Left renal pelvis (tissue), 4 donors: ENCODE measurements at regions not wholly inside any gene's neighbourhood (a gene's known extent, or its start where the extent isn't known, plus 50 kb on each side); places are given as distances from the start of the nearest gene placed in this dataset.
"Not testable (repeated sequence)": the region's sequence is repeated elsewhere in the genome, so short reads cannot be mapped to it uniquely, and the experiment has no call there.

Source experiments
- DNase-seq, 4 donors: peaks; one replicate each; pipeline ENCODE4 v3.0.0-alpha.2; 2013; ENCODE audit warnings: low read depth in 4 of 4, low spot score in 3 of 4

DNA sequence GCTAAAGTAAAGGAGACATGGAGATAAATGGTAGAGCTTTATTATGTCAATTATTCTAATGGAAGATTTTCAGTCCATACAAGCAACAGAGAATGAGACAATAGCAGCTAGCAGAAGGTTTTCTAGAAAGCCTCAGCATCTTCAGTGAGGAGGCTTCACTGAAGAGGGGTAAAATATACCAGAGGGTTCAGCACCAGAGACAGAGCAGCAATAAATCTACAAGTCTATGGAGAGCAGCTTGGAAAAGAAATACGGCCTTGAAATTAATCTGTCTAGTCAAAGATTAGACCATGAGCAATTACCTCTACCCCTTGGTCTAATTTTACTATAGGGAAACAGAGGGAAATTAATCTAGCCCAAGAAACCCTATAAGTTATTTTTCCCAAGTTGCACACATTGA lies 185.7 kb upstream of the CRIM1 start:
- no peak for DNase-seq

DNA sequence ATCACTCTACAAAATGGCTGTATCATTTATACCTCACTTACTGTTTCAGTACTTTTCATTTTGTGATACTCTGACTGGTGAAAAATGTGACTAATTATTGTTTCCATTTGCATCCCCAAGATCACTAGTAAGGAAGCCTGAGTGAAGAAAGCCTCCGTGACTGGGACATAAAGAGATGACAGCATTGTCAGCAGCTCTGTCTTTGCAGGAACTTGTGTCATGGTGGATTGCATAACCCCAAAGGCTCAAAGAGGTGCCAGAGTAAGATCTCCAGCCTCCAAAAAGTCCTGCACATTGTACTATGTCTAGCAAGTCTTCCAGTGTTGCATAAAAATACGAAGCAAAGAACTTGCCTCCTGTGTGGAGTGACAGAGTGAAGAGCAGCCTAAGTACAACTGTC lies 187.5 kb upstream of the CRIM1 start:
- DNase-seq = no peak

DNA sequence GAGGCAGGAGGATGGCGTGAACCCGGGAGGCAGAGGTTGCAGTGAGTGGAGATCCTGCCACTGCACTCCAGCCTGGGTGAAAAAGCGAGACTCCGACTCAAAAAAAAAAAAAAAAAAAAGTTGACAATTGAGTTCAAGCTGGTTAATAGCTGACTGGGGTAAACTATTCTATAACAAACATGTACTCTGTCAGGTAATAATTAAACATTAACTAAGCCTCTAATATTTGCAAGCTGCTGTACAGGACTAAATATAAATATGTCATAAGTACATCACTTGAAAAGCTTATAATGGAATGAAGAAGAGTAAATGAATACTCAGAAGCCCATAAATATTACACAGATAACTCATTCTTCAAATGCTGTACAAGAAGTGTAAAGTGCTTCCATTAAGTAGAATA lies 190.4 kb upstream of the CRIM1 start:
- no peak for DNase-seq

DNA sequence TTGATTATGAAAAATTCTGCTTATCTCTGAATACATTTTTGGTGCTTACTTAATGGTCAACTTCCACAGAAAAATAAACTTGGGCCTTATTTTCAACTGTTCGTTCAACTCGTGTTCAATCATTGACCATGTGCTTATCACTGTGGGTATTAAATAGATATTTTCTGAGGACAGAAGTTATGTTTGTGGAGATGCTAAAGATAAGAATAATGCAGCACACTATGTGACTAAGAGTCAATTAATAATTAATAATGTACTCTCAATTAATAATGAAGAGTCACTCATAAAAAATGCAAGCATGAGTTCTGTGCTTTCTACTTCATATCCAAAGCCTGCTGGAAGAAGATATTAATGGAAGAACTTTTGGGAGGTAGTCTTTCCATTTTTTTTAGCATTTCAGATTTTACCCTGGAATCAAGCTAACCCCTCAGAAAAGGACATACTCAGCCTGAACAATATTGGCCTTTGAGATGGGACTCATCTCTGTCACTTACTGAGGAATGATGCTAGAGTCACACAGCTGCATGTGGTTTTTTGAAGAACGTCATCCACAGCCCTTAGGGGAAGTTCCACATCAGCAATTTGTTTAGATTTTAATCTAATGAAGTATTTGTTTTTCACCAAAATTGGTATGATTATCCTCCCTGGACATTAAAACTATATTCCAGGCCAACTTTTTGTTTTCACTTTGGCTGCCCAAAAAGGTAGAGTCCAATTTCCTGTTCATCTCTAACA lies 191.9 kb upstream of the CRIM1 start:
- DNase-seq = no peak

DNA sequence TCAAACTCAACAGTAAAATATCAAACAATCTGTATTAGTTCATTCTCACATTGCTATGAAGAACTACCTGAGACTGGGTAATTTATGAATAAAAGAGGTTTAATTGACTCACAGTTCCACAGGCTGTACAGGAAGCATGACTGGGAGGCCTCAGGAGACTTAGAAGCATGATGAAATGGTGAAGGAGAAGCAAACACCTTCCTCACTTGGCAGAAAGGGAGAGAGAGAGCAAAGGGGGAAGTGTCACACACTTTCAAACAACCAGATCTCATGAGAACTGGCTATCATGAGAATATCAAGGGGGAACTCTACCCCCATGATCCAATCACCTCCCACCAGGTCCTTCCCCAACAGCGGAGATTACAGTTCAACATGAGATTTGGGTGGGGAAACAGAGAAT lies 198.5 kb upstream of the CRIM1 start:
- not testable (repeated sequence) for DNase-seq

DNA sequence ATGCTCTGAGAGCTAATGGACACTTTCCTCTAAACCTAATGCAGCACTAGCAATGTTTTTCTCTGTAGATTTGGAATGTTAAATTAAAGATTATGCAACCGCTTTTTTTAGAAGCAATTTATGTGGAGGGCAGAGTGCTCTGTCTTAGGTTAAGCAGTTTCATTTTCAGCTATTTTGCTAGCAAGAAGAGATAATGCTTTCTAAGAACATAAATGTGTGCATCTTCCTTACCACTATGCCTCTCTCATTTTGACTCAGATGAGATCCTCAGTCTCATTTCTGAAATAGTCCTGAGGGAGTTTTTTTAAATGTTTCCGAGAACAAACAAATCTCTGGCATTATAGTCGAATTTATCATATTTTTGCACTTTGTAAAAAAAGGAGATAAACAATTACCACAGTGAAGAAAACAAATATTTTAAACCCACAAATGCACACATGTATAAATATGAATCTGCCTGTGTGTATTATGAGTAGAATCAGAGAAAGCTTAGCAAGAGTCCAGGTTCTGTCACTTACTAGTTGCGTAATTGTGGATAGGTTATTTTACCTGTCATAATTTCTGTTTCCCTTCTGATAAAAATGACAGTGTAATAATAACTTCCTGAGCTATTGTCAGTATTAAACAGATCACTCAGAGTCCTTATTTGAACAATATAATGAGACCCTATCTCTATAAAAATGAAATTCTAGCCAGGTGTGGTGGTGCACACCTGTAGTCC lies 207.7 kb upstream of the CRIM1 start:
- DNase-seq = no peak

DNA sequence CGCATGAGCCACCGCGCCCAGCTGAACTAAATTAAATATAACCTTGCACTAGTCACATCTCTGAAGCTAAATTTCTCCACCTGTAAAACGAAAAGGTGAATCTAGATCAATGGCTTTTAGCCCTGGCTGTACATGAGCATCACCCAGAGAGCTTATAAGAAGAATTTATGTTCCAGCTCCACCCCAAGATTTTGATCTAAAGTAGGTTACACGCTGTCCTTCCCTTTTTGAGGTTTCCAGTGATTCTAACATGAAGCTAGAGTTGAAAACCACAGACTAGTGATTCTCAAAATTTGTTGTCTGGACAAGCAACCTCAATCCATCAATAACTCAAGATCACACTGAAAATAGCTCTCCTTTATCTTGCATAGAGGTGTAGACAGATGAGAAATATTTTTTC lies 208.8 kb upstream of the CRIM1 start:
- no peak for DNase-seq

DNA sequence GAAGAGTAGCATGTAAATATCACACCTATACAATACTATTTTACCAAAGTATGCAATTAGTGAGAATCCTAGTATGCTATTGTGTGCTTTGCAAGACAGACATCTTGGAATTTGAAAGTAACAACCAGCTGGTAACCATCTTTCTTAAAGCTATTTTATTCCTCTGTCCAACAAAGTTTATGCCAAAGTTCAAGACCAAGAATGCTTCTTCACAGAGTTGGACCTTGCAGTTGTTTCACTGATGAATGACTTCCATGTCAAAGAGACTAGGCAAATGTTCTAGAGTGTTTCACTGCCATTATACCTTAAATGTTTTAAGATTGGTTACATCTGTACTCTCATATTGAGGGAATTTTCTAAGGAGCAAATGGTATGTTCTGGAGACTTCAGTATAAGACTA lies 215.2 kb upstream of the CRIM1 start:
- peak in 3 of 4 donors; percentile 20 to 42 (median 31) for DNase-seq

DNA sequence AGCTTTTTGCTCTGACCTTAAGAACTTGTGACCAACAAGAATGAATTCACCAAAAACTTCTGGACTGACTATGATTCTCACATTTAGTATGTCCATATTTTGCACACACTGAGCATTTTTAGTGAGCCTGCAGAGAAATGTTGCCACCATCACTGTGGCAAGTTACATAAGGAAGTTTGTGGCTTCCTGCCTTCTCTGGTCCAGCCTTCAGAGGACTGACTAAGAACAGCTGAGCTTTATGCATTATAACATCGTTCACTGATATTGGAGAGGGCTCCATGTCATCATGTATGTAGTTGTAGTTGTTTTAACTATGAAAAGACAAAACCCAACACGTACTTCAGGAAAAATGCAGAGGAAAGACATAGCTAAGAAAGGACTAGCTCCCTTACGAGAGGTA lies 218.0 kb upstream of the CRIM1 start:
- DNase-seq = no peak

DNA sequence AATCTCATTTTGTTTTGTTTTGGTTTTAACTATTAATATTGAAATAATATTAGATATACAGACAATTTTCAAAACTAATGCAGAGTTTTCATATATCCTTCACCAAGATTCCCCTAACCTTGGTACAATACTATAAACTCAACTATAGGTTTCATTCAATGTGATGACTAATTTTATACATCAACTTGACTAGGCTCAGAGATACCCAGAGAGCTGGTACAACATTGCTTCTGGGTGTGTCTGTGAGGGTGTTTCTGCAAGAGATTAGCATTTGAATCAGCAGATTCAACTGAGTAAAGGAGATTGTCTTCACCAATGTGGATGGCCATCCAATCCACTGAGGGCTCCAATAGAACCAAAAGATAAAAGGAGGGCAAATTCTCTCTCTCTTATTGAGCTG lies 221.3 kb upstream of the CRIM1 start:
- no peak for DNase-seq

DNA sequence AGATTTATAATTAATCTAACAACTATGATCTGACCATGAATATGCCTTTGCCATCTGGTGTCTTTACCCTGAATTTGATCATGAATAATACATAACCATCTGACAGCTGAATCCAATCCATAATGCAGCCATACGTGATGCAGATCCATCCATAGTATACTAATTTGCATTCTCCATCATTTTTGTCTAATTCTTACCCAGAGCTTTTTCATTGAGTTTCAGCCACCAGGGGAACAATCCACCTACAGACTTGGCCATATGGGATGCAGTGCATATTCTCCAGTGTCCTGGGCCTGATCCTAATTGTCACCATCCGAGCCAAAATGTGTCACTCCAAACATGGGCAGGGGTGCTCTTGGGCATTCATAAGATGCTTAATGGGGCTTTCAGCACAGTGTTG lies 227.2 kb upstream of the CRIM1 start:
- DNase-seq = no peak

DNA sequence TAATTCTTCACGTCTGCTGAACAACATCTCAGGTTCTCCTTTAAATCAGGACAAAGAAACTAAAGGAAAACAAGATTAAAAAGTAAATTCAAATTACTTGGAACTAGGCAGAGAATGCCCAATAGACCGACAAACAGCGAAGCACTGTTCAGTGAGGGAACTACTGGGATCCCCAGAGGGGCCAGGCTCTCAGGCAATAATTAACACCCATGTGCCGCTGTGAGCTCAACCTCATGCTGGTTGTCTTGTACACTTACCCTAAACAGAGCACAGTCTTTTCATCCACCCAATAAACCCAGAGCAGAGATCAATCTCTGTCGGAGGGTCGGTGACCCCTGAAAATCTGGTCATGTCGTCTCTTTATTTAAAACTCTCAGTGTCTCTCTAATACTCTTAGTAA lies 229.9 kb upstream of the CRIM1 start:
- DNase-seq = no peak

DNA sequence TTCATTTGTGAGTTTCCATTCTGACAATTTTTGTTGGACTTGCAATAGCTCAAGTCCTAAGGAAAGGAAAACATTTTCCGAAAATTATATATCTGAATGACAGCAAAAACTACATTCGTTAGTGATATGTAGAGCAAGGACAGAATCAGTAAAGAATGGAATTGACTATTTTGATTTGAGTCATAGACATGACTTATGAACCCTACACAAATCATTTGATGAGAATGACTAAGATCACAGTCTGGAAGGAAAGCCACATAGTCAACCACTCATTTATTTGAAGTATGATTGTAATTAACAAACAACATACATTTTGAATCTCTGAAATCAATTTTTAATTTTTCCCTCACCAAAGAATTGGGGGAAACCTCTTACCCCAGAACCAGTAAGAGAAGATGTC lies 231.6 kb upstream of the CRIM1 start:
- DNase-seq = no peak

DNA sequence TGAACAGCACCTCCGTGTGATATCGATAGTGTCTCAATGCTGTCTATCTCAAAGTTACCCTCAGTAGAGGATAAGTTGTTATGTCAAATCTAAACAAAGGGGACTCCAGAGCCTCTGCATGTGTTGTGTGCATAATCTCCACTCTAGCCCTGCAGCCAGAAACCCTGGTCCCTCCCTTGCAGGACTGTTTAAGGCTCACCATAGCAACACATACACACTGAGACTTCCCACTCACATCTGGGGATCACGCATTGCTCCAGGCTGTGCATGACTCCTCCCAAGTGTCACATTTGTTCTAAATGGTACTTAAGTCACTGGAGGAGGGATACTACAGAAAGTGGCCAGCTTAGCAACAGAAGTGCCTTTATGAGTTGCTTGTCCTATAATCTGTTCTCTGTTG lies 258.6 kb upstream of the CRIM1 start:
- DNase-seq = no peak

DNA sequence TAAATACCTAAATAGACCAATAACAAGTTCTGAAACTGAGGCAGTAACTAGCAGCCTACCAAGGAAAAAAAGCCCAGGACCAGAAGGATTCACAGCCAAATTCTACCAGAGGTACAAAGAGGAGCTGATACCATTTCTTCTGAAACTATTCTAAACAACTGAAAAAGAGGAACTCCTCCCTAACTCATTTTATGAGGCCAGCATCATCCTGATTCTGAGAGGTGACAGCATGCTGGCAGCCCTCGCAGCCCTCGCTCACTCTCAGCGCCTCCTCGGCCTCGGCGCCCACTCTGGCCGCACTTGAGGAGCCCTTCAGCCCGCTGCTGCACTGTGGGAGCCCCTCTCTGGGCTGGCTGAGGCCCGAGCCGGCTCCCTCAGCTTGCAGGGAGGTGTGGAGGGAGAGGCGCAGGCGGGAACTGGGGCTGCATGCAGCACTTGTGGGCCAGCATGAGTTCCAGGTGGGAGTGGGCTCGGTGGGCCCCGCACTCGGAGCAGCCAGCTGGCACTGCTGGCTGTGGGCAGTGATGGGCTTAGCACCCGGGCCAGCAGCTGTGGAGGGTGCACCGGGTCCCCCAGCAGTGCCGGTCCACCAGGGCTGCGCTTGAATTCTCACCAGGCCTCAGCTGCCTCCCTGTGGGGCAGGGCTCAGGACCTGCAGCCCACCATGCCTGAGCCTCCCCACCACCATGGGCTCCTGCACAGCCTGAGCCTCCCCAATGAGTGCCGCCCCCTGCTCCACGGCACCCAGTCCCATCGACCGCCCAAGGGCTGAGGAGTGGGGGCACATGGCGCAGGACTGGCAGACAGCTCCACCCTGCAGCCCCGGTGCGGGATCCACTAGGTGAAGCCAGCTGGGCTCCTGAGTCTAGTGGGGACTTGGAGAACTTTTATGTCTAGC lies 263.5 kb upstream of the CRIM1 start:
- DNase-seq = not testable (repeated sequence)

DNA sequence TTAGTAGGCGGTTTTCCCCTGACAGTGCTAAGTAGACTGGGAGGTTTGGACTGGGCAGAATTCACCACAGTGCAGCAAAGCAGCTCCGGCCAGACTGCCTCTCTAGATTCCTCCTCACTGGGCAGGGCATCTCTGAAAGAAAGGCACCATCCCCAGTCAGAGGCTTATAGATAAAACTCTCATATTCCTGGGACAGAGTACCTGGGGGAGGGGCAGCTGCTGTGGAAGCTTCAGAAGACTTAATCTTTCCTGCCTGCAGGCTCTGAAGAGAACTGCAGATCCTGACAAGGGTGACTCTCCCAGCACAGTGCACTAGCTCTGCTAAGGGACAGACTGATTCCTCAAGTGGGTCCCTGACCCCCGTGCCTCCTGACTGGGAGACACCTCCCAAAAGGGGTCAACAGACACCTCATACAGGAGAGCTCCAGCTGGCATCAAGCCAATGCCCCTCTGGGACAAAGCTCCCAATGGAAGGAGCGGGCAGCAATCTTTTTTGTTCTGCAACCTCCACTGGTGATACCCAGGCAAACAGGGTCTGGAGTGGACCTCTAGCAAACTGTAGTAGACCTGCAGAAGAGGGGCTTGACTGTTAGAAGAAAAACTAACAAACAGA lies 266.8 kb upstream of the CRIM1 start:
- no peak for DNase-seq

DNA sequence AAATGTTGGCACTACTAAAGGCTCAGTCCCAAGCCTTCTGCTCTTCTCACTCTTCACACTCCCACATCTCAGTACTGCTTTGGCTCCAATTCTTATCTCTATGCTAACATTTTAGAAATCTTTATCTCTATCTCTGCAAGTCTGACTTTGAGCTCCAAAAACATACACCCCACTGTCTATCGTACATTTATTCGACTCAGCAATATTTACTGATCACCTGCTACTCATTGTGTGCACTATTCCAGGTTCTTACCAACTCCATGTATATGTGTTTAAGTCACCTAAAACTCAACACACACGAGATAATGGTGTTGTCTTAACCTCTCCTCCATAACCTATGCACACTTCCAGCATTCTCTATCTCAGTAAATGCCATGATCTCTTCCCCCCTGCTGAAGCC lies 268.2 kb upstream of the CRIM1 start:
- DNase-seq = no peak

DNA sequence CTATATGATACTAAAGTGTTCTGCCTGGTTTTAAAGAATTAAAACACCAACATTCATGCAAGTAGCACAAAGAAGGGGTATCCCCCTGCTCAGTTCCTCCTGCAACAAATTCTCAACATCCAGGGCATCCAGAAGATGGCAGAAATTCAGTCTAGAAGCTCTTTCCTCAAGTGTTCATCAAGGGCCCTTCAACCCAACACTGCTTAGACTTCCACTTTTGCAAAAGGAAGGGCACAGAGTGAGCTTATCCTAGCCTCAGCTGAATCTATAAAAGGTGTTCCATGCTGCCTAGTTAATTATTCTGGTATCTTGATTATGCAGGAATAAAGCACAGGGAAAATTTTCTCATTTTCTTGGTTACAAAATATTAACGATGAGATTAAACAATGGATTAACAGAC lies 275.8 kb upstream of the CRIM1 start:
- no peak for DNase-seq

DNA sequence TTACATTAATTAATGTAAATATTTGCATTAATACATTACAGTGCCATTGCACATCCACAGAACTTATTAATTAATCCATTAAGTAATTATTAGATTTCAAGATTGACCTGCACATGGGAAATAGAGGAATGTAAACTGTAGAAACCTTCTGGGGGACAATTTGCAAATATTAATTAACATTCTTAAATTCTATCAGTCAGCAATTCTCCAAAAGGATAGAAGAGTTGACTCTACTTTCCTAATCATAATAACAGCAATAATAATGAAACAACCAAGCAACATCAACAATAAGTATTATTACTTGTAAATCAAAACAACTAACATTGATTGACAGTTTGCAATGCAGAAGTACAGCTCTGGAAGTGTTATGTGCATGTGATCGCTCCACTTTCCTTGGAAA lies 281.6 kb upstream of the CRIM1 start:
- no peak for DNase-seq

DNA sequence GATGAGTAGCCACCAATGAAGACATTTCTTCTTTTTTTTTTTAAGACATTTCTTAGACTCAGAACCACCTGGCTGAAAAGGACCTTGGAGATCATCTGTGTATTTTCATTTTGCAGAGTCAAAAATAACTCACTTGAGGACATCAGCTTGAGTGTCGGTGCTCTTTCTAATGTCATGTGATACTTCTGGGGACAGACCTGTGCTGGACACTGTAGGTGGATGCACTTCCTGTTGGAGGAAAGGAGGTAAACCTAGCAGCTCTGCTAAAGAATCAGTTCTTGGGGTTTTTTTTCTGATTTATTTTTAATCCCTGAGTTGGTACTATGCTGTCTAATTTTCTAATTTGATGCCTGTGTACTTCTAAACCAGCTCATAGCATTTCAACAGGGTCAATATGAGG lies 283.9 kb upstream of the CRIM1 start:
- no peak for DNase-seq

DNA sequence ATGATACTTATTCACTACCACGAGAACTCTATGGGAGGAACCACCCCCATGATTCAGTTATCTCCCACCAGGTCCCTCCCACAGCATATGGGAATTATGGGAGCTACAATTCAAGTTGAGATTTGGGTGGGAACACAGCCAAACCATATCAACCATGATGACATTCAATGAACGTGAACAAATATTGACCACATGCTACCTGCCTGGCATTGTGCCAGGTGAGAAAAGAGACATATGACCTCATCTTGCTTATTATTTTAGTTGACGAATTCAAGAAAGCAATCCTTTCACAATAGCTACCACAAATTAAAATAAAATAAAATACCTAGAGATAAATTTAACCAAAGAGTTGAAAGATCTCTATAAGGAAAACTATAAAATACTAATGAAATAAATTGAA lies 286.5 kb upstream of the CRIM1 start:
- DNase-seq = no peak
